ENCODE measurements at regions not wholly inside any gene's neighbourhood (a gene's known extent, or its start where the extent isn't known, plus 50 kb on each side); places are given as distances from the start of the nearest gene placed in this dataset.

GRCh38 chr7:22670422-22670815 is 56.6 kb upstream of the IL6 start:
- Histone ChIP-seq H3K27me3 (ENCODE audit: low read depth) (no peaks in the 10 kb centered on the region), H3K36me3 (no peaks in the 10 kb centered on the region), H3K4me3 (no peak overlapping the region), H3K27ac (replicated peaks) (no peak overlapping the region), H3K4me1 (peaks cover 5% of the 10 kb centered on the region), H3K9me3 (replicated peaks) (no peaks in the 10 kb centered on the region)
- intact Hi-C loops (cut with micrococcal nuclease): no loop called here
- no peak for TF ChIP-seq CTCF (IDR thresholded peaks at IDR 0.05; ENCODE audit: borderline replicate concordance)
- no peak for DNase-seq

- no peaks in the 10 kb centered on the region for H3K36me3 ChIP-seq
- H3K27me3 ChIP-seq (ENCODE audit: low read depth): no peaks in the 10 kb centered on the region
- H3K27ac ChIP-seq (replicated peaks): no peak overlapping the region
- intact Hi-C loops (cut with micrococcal nuclease): no loop called here
- no peaks in the 10 kb centered on the region for H3K4me1 ChIP-seq
- no peaks in the 10 kb centered on the region for H3K9me3 ChIP-seq (replicated peaks)
- no peak for TF ChIP-seq CTCF (IDR thresholded peaks at IDR 0.05; ENCODE audit: borderline replicate concordance)
- H3K4me3 ChIP-seq: no peak overlapping the region
- no peak for DNase-seq
These were observed 57.1 kb upstream of the IL6 start for GRCh38 chr7:22669692-22670421.

- no peak for TF ChIP-seq CTCF (IDR thresholded peaks at IDR 0.05; ENCODE audit: borderline replicate concordance)
These were observed 58.0 kb upstream of the IL6 start for GRCh38 chr7:22668971-22669401.

GRCh38 chr7:22667562-22668239 is 59.3 kb upstream of the IL6 start:
- no peaks in the 10 kb centered on the region for H3K27me3 ChIP-seq (ENCODE audit: low read depth)
- H3K9me3 ChIP-seq (replicated peaks): no peaks in the 10 kb centered on the region
- no peaks in the 10 kb centered on the region for H3K36me3 ChIP-seq
- intact Hi-C loops (cut with micrococcal nuclease): no loop called here
- no peak overlapping the region for H3K27ac ChIP-seq (replicated peaks)
- DNase-seq: no peak
- H3K4me1 ChIP-seq: no peaks in the 10 kb centered on the region
- H3K4me3 ChIP-seq: no peak overlapping the region
- no peak for TF ChIP-seq CTCF (IDR thresholded peaks at IDR 0.05; ENCODE audit: borderline replicate concordance)

More at GRCh38 chr7:22668971-22669401, 58.0 kb upstream of the IL6 start:
- intact Hi-C loops (cut with micrococcal nuclease): no loop called here
- no peak for DNase-seq
- Histone ChIP-seq H3K27me3 (ENCODE audit: low read depth) (no peaks in the 10 kb centered on the region), H3K4me1 (no peaks in the 10 kb centered on the region), H3K4me3 (no peak overlapping the region), H3K36me3 (no peaks in the 10 kb centered on the region), H3K27ac (replicated peaks) (no peak overlapping the region), H3K9me3 (replicated peaks) (no peaks in the 10 kb centered on the region)

GRCh38 chr7:22667187-22667561 is 59.8 kb upstream of the IL6 start:
- Histone ChIP-seq H3K36me3 (no peaks in the 10 kb centered on the region), H3K4me3 (no peak overlapping the region), H3K9me3 (replicated peaks) (no peaks in the 10 kb centered on the region), H3K27ac (replicated peaks) (no peak overlapping the region), H3K27me3 (ENCODE audit: low read depth) (no peaks in the 10 kb centered on the region), H3K4me1 (no peaks in the 10 kb centered on the region)
- intact Hi-C loops (cut with micrococcal nuclease): no loop called here
- TF ChIP-seq CTCF (IDR thresholded peaks at IDR 0.05; ENCODE audit: borderline replicate concordance): no peak
- no peak for DNase-seq

Measured in left ventricle myocardium inferior (tissue), 1 donor.